ENCODE measurements at regions not wholly inside any gene's neighbourhood (a gene's known extent, or its start where the extent isn't known, plus 50 kb on each side); places are given as distances from the start of the nearest gene placed in this dataset.
A peak's percentile ranks its signal among the peaks of the same experiment; 100 is the strongest.

- DNase-seq (ENCODE audit: low read depth): peak; percentile 6
These were observed 52.1 kb upstream of the CD5L start for GRCh38 chr1:157893686-157894085.

GRCh38 chr1:157894613-157895165 lies 53.1 kb upstream of the CD5L start:
- DNase-seq (ENCODE audit: low read depth): no peak

GRCh38 chr1:157910270-157910669 lies 68.7 kb upstream of the CD5L start:
- no peak for DNase-seq (ENCODE audit: low read depth)

- no peak for DNase-seq (ENCODE audit: low read depth)
These were observed 74.3 kb upstream of the CD5L start for GRCh38 chr1:157915859-157916258.

GRCh38 chr1:157916887-157917570 lies 75.4 kb upstream of the CD5L start:
- DNase-seq (ENCODE audit: low read depth): no peak

GRCh38 chr1:157920748-157921147 lies 72.7 kb upstream of the KIRREL1 start:
- no peak for DNase-seq (ENCODE audit: low read depth)

GRCh38 chr1:157925419-157926166 lies 67.9 kb upstream of the KIRREL1 start:
- no peak for DNase-seq (ENCODE audit: low read depth)

GRCh38 chr1:157932069-157932468 lies 61.4 kb upstream of the KIRREL1 start:
- DNase-seq (ENCODE audit: low read depth): peak; percentile 50

- no peak for DNase-seq (ENCODE audit: low read depth)
These were observed 55.7 kb upstream of the KIRREL1 start for GRCh38 chr1:157937744-157938143.

GRCh38 chr1:157941939-157942338 lies 51.5 kb upstream of the KIRREL1 start:
- no peak for DNase-seq (ENCODE audit: low read depth)

Data from iris pigment epithelial cell (primary cell).